ENCODE measurements at regions not wholly inside any gene's neighbourhood (a gene's known extent, or its start where the extent isn't known, plus 50 kb on each side); places are given as distances from the start of the nearest gene placed in this dataset.

- BruUV-seq (replicated peaks) = no TSS peak
- H3K4me1 ChIP-seq (ENCODE audit: insufficient read depth, low read length, poor library complexity, severe bottlenecking) = peaks cover 32% of the 10 kb centered on the region
- TF ChIP-seq EZH2 (IDR thresholded peaks at IDR 0.05; ENCODE audit: borderline replicate concordance, low read depth, low read length, poor library complexity, severe bottlenecking) (no peak), CTCF (conservative IDR thresholded peaks at IDR 0.05; ENCODE audit: low read depth, low read length) (no peak)
- no peak overlapping the region for H3K4me3 ChIP-seq (ENCODE audit: low read depth, low read length, poor library complexity, severe bottlenecking)
- CTCF ChIA-PET = no interaction called here
- peak overlapping the region; percentile 11 for H3K27ac ChIP-seq (ENCODE audit: low read depth, low read length, poor library complexity, severe bottlenecking)
- H3K9me3 ChIP-seq (ENCODE audit: low read depth, low read length, poor library complexity, severe bottlenecking) = no peaks in the 10 kb centered on the region
- POLR2A ChIA-PET (ENCODE audit: low non-redundant PET) = no interaction called here
- H3K36me3 ChIP-seq (ENCODE audit: insufficient read depth, low read length, poor library complexity, severe bottlenecking) = no peaks in the 10 kb centered on the region
- DNase-seq (ENCODE audit: low spot score) = no peak
- H3K27me3 ChIP-seq (replicated peaks; ENCODE audit: insufficient read depth, low read depth, low read length, poor library complexity) = no peaks in the 10 kb centered on the region
- intact Hi-C loops (cut with micrococcal nuclease; ENCODE audit: unreplicated experiment) = no loop called here
These were observed 83.3 kb upstream of the SIRPA start for GRCh38 chr20:1811621-1812498.

- Histone ChIP-seq H3K36me3 (ENCODE audit: insufficient read depth, low read length, poor library complexity, severe bottlenecking) (no peaks in the 10 kb centered on the region), H3K27ac (ENCODE audit: low read depth, low read length, poor library complexity, severe bottlenecking) (peak overlapping the region; percentile 33), H3K4me3 (ENCODE audit: low read depth, low read length, poor library complexity, severe bottlenecking) (no peak overlapping the region), H3K9me3 (ENCODE audit: low read depth, low read length, poor library complexity, severe bottlenecking) (no peaks in the 10 kb centered on the region), H3K27me3 (replicated peaks; ENCODE audit: insufficient read depth, low read depth, low read length, poor library complexity) (no peaks in the 10 kb centered on the region), H3K4me1 (ENCODE audit: insufficient read depth, low read length, poor library complexity, severe bottlenecking) (peaks cover 33% of the 10 kb centered on the region)
- peak; percentile 56 for DNase-seq (ENCODE audit: low spot score)
- ChIA-PET POLR2A (ENCODE audit: low non-redundant PET) (no interaction called here), CTCF (no interaction called here)
- no TSS peak for BruUV-seq (replicated peaks)
- TF ChIP-seq CTCF (conservative IDR thresholded peaks at IDR 0.05; ENCODE audit: low read depth, low read length) (no peak), EZH2 (IDR thresholded peaks at IDR 0.05; ENCODE audit: borderline replicate concordance, low read depth, low read length, poor library complexity, severe bottlenecking) (no peak)
- intact Hi-C loops (cut with micrococcal nuclease; ENCODE audit: unreplicated experiment) = no loop called here
These were observed 84.1 kb upstream of the SIRPA start for GRCh38 chr20:1810926-1811620.

GRCh38 chr20:1810572-1810925, 84.7 kb upstream of the SIRPA start:
- H3K4me1 ChIP-seq (ENCODE audit: insufficient read depth, low read length, poor library complexity, severe bottlenecking) = peaks cover 37% of the 10 kb centered on the region
- intact Hi-C loops (cut with micrococcal nuclease; ENCODE audit: unreplicated experiment) = no loop called here
- no peaks in the 10 kb centered on the region for H3K27me3 ChIP-seq (replicated peaks; ENCODE audit: insufficient read depth, low read depth, low read length, poor library complexity)
- no peaks in the 10 kb centered on the region for H3K9me3 ChIP-seq (ENCODE audit: low read depth, low read length, poor library complexity, severe bottlenecking)
- no peak for TF ChIP-seq CTCF (conservative IDR thresholded peaks at IDR 0.05; ENCODE audit: low read depth, low read length)
- TF ChIP-seq EZH2 (IDR thresholded peaks at IDR 0.05; ENCODE audit: borderline replicate concordance, low read depth, low read length, poor library complexity, severe bottlenecking) = no peak
- no TSS peak for BruUV-seq (replicated peaks)
- peak overlapping the region; percentile 33 for H3K27ac ChIP-seq (ENCODE audit: low read depth, low read length, poor library complexity, severe bottlenecking)
- ChIA-PET CTCF (no interaction called here), POLR2A (ENCODE audit: low non-redundant PET) (no interaction called here)
- no peaks in the 10 kb centered on the region for H3K36me3 ChIP-seq (ENCODE audit: insufficient read depth, low read length, poor library complexity, severe bottlenecking)
- no peak for DNase-seq (ENCODE audit: low spot score)
- H3K4me3 ChIP-seq (ENCODE audit: low read depth, low read length, poor library complexity, severe bottlenecking) = no peak overlapping the region
